ENCODE measurements at regions not wholly inside any gene's neighbourhood (a gene's known extent, or its start where the extent isn't known, plus 50 kb on each side); places are given as distances from the start of the nearest gene placed in this dataset.

GRCh38 chr2:439077-439476 is 151.2 kb upstream of the ALKAL2 start:
- no peak overlapping the region for H3K4me3 ChIP-seq (replicated peaks in 1 of 4; ENCODE audit: control extremely low read depth in 1 of 4, insufficient read depth in 1 of 4, low read depth in 3 of 4, low read length in 4 of 4)
- H3K4me2 ChIP-seq (ENCODE audit: extremely low read depth, insufficient read depth, low read length), result no peak overlapping the region
- DNase-seq (ENCODE audit: low read depth in 2 of 2), result no peak
- TF ChIP-seq CTCF (conservative IDR thresholded peaks at IDR 0.05 in 1 of 2, IDR thresholded peaks at IDR 0.05 in 1 of 2; ENCODE audit: low read depth in 1 of 2, low read length in 2 of 2), result no peak
- no peak for TF ChIP-seq EZH2 (IDR thresholded peaks at IDR 0.05; ENCODE audit: low read length, missing control alignments)
- H4K20me1 ChIP-seq (ENCODE audit: control insufficient read depth, extremely low read depth, insufficient read depth, low read length), result no peaks in the 10 kb centered on the region
- H3K27ac ChIP-seq (ENCODE audit: insufficient read depth, low read length), result no peak overlapping the region
- no peaks in the 10 kb centered on the region for H3K9me3 ChIP-seq (ENCODE audit: control insufficient read depth, insufficient read depth, low read depth, low read length)
- H3K36me3 ChIP-seq (ENCODE audit: control insufficient read depth, insufficient read depth, low read length), result no peaks in the 10 kb centered on the region
- H2AFZ ChIP-seq (ENCODE audit: low read length), result no peak overlapping the region
- no peaks in the 10 kb centered on the region for H3K4me1 ChIP-seq (ENCODE audit: control insufficient read depth, extremely low read depth, insufficient read depth, low read length)
- H3K9ac ChIP-seq (ENCODE audit: insufficient read depth, low read length), result no peak overlapping the region
- no peaks in the 10 kb centered on the region for H3K79me2 ChIP-seq (ENCODE audit: control insufficient read depth, insufficient read depth, low read length)
- no peaks in the 10 kb centered on the region for H3K27me3 ChIP-seq (ENCODE audit: control insufficient read depth, insufficient read depth, low read length)

DNA sequence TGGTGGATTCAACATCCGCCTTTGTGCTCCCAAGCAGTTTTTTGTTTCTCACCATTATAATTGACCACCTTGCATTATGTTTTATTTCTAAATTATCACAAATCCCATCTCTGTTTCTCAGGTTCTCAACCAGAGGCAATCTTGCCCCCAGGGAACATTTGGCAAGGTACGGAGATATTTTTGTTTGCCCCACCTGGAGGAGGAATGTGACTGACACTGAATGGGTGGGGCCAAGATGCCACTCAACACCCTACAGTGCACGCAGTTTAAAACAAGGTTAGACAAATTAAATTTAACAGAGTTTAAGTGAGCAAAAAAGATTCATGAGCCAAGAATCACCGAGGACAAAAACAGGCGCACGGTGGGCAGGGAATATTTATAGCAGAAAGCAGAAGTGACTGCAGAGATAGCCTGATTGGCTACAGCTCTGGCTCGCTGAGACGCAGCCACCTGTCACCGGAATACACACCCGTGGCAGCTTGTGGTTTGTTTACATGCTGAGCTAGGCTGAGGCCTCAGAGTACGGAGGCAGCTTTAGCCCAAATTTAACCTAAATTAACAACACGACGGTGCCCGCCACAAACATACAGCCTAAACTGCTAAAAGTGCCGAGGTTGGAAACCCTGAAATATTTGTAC is 150.0 kb upstream of the ALKAL2 start:
- H3K79me2 ChIP-seq (ENCODE audit: control insufficient read depth, insufficient read depth, low read length), result no peaks in the 10 kb centered on the region
- H3K27me3 ChIP-seq (ENCODE audit: control insufficient read depth, insufficient read depth, low read length), result no peaks in the 10 kb centered on the region
- no peak overlapping the region for H3K27ac ChIP-seq (ENCODE audit: insufficient read depth, low read length)
- no peaks in the 10 kb centered on the region for H3K4me1 ChIP-seq (ENCODE audit: control insufficient read depth, extremely low read depth, insufficient read depth, low read length)
- H3K36me3 ChIP-seq (ENCODE audit: control insufficient read depth, insufficient read depth, low read length), result no peaks in the 10 kb centered on the region
- no peaks in the 10 kb centered on the region for H4K20me1 ChIP-seq (ENCODE audit: control insufficient read depth, extremely low read depth, insufficient read depth, low read length)
- H3K9me3 ChIP-seq (ENCODE audit: control insufficient read depth, insufficient read depth, low read depth, low read length), result no peaks in the 10 kb centered on the region
- H3K4me3 ChIP-seq (replicated peaks in 1 of 4; ENCODE audit: control extremely low read depth in 1 of 4, insufficient read depth in 1 of 4, low read depth in 3 of 4, low read length in 4 of 4), result no peak overlapping the region
- no peak overlapping the region for H2AFZ ChIP-seq (ENCODE audit: low read length)
- TF ChIP-seq EZH2 (IDR thresholded peaks at IDR 0.05; ENCODE audit: low read length, missing control alignments) (no peak), CTCF (conservative IDR thresholded peaks at IDR 0.05 in 1 of 2, IDR thresholded peaks at IDR 0.05 in 1 of 2; ENCODE audit: low read depth in 1 of 2, low read length in 2 of 2) (no peak)
- H3K4me2 ChIP-seq (ENCODE audit: extremely low read depth, insufficient read depth, low read length), result no peak overlapping the region
- no peak for DNase-seq (ENCODE audit: low read depth in 2 of 2)
- H3K9ac ChIP-seq (ENCODE audit: insufficient read depth, low read length), result no peak overlapping the region

- no peak for DNase-seq (ENCODE audit: low read depth in 2 of 2)
- Histone ChIP-seq H3K4me2 (ENCODE audit: extremely low read depth, insufficient read depth, low read length) (no peak overlapping the region), H3K79me2 (ENCODE audit: control insufficient read depth, insufficient read depth, low read length) (no peaks in the 10 kb centered on the region), H3K9ac (ENCODE audit: insufficient read depth, low read length) (no peak overlapping the region), H3K36me3 (ENCODE audit: control insufficient read depth, insufficient read depth, low read length) (no peaks in the 10 kb centered on the region), H3K27me3 (ENCODE audit: control insufficient read depth, insufficient read depth, low read length) (no peaks in the 10 kb centered on the region), H2AFZ (ENCODE audit: low read length) (no peak overlapping the region), H4K20me1 (ENCODE audit: control insufficient read depth, extremely low read depth, insufficient read depth, low read length) (no peaks in the 10 kb centered on the region), H3K9me3 (ENCODE audit: control insufficient read depth, insufficient read depth, low read depth, low read length) (no peaks in the 10 kb centered on the region), H3K27ac (ENCODE audit: insufficient read depth, low read length) (no peak overlapping the region), H3K4me3 (replicated peaks in 1 of 4; ENCODE audit: control extremely low read depth in 1 of 4, insufficient read depth in 1 of 4, low read depth in 3 of 4, low read length in 4 of 4) (no peak overlapping the region), H3K4me1 (ENCODE audit: control insufficient read depth, extremely low read depth, insufficient read depth, low read length) (no peaks in the 10 kb centered on the region)
- TF ChIP-seq CTCF (conservative IDR thresholded peaks at IDR 0.05 in 1 of 2, IDR thresholded peaks at IDR 0.05 in 1 of 2; ENCODE audit: low read depth in 1 of 2, low read length in 2 of 2), result no peak
- TF ChIP-seq EZH2 (IDR thresholded peaks at IDR 0.05; ENCODE audit: low read length, missing control alignments), result no peak
Measured at GRCh38 chr2:437180-437579, 149.3 kb upstream of the ALKAL2 start.
